ENCODE measurements at regions not wholly inside any gene's neighbourhood (a gene's known extent, or its start where the extent isn't known, plus 50 kb on each side); places are given as distances from the start of the nearest gene placed in this dataset.

DNA sequence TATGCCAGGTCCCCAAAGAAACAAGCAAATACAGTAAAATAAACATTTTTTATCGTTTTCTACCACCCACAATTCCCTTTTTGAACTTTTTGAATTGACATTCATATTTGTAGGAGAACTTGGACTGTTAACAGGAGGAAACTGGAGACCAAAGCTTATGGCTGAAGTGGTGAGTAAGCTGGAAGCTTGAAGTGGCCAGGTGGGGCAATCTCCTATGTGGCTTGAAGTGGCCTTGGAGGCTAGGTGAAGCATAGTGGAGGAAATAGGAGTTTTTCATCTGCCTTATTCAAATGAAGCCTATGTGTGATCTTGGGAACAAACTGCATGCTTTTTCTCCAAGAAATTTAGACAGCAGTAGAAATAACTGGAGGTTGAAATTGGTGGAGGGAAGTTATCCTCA lies 962.9 kb upstream of the FANCL start:
- TF ChIP-seq RAD21 (conservative IDR thresholded peaks at IDR 0.05) (no peak), EZH2 (IDR thresholded peaks at IDR 0.05; ENCODE audit: borderline replicate concordance, insufficient read depth, low read length, poor library complexity, severe bottlenecking) (no peak), EP300 (conservative IDR thresholded peaks at IDR 0.05; ENCODE audit: poor library complexity, severe bottlenecking) (no peak), POLR2AphosphoS5 (IDR thresholded peaks at IDR 0.05) (no peak)
